ENCODE measurements at regions not wholly inside any gene's neighbourhood (a gene's known extent, or its start where the extent isn't known, plus 50 kb on each side); places are given as distances from the start of the nearest gene placed in this dataset.

DNA sequence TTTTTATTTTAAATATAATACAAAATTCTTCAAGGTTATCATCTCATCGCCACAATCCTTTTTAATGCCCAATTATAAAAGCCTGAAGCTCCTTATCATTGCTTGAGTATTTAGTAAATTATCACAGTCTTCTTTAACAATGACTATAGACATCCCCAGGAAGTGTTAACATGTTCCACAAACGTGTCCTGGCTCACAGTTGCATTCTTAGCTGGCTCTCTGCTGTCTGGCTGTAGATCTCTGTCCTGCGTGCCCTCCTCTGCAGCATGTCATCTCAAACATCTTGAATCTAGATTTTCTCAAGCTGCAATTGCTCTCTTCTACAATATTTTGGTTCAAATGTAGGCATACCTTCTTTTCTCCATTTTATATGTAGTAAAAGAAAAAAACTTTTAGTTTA, 885.2 kb downstream of the EPHA7 start:
- Mint-ChIP-seq H3K4me1 (no peaks in the 10 kb centered on the region), H3K27me3 (ENCODE audit: low read depth in 3 of 3) (peaks cover 0 to 2% (median 1%) of the 10 kb centered on the region in 3 donors), H3K4me3 (no peak overlapping the region), H3K36me3 (no peaks in the 10 kb centered on the region), H3K9me3 (peaks cover 0 to 3% (median 0%) of the 10 kb centered on the region in 7 donors), H3K27ac (no peak overlapping the region)
- no peaks in the 10 kb centered on the region for H3K4me1 ChIP-seq (ENCODE audit: control insufficient read depth in 1 of 2, insufficient read depth in 2 of 2, low read length in 2 of 2)
- intact Hi-C loops (cut with micrococcal nuclease), result no loop called here
- H3K27ac ChIP-seq (ENCODE audit: low read depth in 1 of 2, low read length in 2 of 2), result no peak overlapping the region
- H3K79me2 ChIP-seq (ENCODE audit: insufficient read depth, low read length), result no peaks in the 10 kb centered on the region
- H3K36me3 ChIP-seq (replicated peaks in 1 of 2; ENCODE audit: control insufficient read depth in 1 of 2, insufficient read depth in 2 of 2, low read length in 2 of 2), result no peaks in the 10 kb centered on the region
- 100% methylated on average over 1 of the region's 3 CpGs for WGBS (ENCODE audit: insufficient coverage)
- no peaks in the 10 kb centered on the region for H3K27me3 ChIP-seq (ENCODE audit: control insufficient read depth in 2 of 2, insufficient read depth in 2 of 2, low read length in 2 of 2)
- no peak overlapping the region for H2AFZ ChIP-seq (ENCODE audit: insufficient read depth, low read depth, low read length, poor library complexity, severe bottlenecking)
- TF ChIP-seq, protein P1, sequence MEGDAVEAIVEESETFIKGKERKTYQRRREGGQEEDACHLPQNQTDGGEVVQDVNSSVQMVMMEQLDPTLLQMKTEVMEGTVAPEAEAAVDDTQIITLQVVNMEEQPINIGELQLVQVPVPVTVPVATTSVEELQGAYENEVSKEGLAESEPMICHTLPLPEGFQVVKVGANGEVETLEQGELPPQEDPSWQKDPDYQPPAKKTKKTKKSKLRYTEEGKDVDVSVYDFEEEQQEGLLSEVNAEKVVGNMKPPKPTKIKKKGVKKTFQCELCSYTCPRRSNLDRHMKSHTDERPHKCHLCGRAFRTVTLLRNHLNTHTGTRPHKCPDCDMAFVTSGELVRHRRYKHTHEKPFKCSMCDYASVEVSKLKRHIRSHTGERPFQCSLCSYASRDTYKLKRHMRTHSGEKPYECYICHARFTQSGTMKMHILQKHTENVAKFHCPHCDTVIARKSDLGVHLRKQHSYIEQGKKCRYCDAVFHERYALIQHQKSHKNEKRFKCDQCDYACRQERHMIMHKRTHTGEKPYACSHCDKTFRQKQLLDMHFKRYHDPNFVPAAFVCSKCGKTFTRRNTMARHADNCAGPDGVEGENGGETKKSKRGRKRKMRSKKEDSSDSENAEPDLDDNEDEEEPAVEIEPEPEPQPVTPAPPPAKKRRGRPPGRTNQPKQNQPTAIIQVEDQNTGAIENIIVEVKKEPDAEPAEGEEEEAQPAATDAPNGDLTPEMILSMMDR (IDR thresholded peaks at IDR 0.05), result no peak
- H3K4me3 ChIP-seq (replicated peaks in 1 of 3; ENCODE audit: low read depth in 2 of 3, low read length in 3 of 3), result no peak overlapping the region
- no peaks in the 10 kb centered on the region for H3K9me3 ChIP-seq (replicated peaks in 1 of 2; ENCODE audit: control insufficient read depth in 1 of 2, insufficient read depth in 1 of 2, low read length in 2 of 2)
- H3K4me2 ChIP-seq (replicated peaks; ENCODE audit: extremely low read depth, low read length, poor library complexity, severe bottlenecking), result no peak overlapping the region
- no peak for DNase-seq
- H4K20me1 ChIP-seq (ENCODE audit: insufficient read depth, low read length), result no peaks in the 10 kb centered on the region
- H3K9ac ChIP-seq (ENCODE audit: insufficient read depth, low read length, poor library complexity, severe bottlenecking), result no peak overlapping the region

DNA sequence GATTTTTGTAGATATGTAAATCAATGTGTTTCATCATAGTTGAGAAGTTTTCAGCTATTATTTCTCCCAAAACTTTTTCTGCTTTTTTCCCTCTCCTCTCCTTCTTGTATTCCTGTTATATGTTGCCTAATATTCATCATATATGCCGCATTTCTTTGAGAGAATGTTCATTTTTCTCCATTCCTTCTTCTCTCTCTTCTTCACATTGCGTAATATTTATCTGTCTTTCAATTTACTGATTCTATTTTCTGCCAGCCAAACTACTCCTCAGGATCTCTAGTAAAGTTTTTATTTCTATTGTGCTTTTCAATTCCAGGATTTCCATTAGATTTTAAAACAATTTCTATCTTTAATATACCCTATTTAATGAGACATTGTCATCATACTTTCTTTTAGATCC, 896.8 kb downstream of the EPHA7 start:
- Mint-ChIP-seq H3K27ac (no peak overlapping the region), H3K4me3 (no peak overlapping the region), H3K27me3 (ENCODE audit: low read depth in 3 of 3) (no peaks in the 10 kb centered on the region), H3K4me1 (no peaks in the 10 kb centered on the region), H3K36me3 (no peaks in the 10 kb centered on the region), H3K9me3 (peaks cover 0 to 8% (median 7%) of the 10 kb centered on the region in 7 donors)
- Histone ChIP-seq H3K9me3 (replicated peaks in 1 of 2; ENCODE audit: control insufficient read depth in 1 of 2, insufficient read depth in 1 of 2, low read length in 2 of 2) (peaks cover 4 to 9% of the 10 kb centered on the region in 2 donors), H4K20me1 (ENCODE audit: insufficient read depth, low read length) (no peaks in the 10 kb centered on the region), H3K79me2 (ENCODE audit: insufficient read depth, low read length) (no peaks in the 10 kb centered on the region), H3K4me2 (replicated peaks; ENCODE audit: extremely low read depth, low read length, poor library complexity, severe bottlenecking) (no peak overlapping the region), H3K4me3 (replicated peaks in 1 of 3; ENCODE audit: low read depth in 2 of 3, low read length in 3 of 3) (no peak overlapping the region), H3K4me1 (ENCODE audit: control insufficient read depth in 1 of 2, insufficient read depth in 2 of 2, low read length in 2 of 2) (no peaks in the 10 kb centered on the region), H3K36me3 (replicated peaks in 1 of 2; ENCODE audit: control insufficient read depth in 1 of 2, insufficient read depth in 2 of 2, low read length in 2 of 2) (no peaks in the 10 kb centered on the region), H3K9ac (ENCODE audit: insufficient read depth, low read length, poor library complexity, severe bottlenecking) (no peak overlapping the region), H3K27me3 (ENCODE audit: control insufficient read depth in 2 of 2, insufficient read depth in 2 of 2, low read length in 2 of 2) (no peaks in the 10 kb centered on the region), H2AFZ (ENCODE audit: insufficient read depth, low read depth, low read length, poor library complexity, severe bottlenecking) (no peak overlapping the region), H3K27ac (ENCODE audit: low read depth in 1 of 2, low read length in 2 of 2) (no peak overlapping the region)
- DNase-seq, result no peak
- no CpG with 5 or more reads among the region's 2 CpGs for WGBS (ENCODE audit: insufficient coverage)
- TF ChIP-seq, protein P1 (IDR thresholded peaks at IDR 0.05), result no peak
- intact Hi-C loops (cut with micrococcal nuclease), result no loop called here
